ENCODE measurements at regions not wholly inside any gene's neighbourhood (a gene's known extent, or its start where the extent isn't known, plus 50 kb on each side); places are given as distances from the start of the nearest gene placed in this dataset.

DNA sequence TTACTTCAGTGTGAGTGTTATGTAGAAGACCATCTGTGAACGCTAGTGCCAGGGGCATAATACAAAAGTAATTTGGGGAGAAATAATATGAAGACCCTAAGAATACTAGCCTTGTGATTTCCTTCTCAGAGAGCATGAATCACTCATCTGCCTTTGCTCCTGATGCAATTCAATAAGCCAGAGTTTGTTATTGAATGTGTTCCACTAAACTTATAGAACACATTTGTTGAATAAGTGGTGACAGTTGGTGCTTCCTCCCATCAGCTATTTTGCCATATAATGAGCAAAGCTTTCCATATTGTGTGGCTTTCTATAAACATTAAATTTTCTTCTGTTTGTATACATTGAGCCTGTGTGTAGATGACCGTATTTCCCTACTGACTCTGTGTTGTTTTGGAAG is 136.4 kb upstream of the QRFPR start:
- no peak for TF ChIP-seq STAT1 (IDR thresholded peaks at IDR 0.05; ENCODE audit: unreplicated experiment)
- TF ChIP-seq NANOG (IDR thresholded peaks at IDR 0.05; ENCODE audit: borderline replicate concordance): no peak
- no peak for TF ChIP-seq CREB1 (CRISPR knock-in tag; IDR thresholded peaks at IDR 0.05; ENCODE audit: low read depth)
- TF ChIP-seq, protein P1, sequence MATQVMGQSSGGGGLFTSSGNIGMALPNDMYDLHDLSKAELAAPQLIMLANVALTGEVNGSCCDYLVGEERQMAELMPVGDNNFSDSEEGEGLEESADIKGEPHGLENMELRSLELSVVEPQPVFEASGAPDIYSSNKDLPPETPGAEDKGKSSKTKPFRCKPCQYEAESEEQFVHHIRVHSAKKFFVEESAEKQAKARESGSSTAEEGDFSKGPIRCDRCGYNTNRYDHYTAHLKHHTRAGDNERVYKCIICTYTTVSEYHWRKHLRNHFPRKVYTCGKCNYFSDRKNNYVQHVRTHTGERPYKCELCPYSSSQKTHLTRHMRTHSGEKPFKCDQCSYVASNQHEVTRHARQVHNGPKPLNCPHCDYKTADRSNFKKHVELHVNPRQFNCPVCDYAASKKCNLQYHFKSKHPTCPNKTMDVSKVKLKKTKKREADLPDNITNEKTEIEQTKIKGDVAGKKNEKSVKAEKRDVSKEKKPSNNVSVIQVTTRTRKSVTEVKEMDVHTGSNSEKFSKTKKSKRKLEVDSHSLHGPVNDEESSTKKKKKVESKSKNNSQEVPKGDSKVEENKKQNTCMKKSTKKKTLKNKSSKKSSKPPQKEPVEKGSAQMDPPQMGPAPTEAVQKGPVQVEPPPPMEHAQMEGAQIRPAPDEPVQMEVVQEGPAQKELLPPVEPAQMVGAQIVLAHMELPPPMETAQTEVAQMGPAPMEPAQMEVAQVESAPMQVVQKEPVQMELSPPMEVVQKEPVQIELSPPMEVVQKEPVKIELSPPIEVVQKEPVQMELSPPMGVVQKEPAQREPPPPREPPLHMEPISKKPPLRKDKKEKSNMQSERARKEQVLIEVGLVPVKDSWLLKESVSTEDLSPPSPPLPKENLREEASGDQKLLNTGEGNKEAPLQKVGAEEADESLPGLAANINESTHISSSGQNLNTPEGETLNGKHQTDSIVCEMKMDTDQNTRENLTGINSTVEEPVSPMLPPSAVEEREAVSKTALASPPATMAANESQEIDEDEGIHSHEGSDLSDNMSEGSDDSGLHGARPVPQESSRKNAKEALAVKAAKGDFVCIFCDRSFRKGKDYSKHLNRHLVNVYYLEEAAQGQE (IDR thresholded peaks at IDR 0.05; ENCODE audit: unreplicated experiment): no peak
- no peak for TF ChIP-seq EZH2 (IDR thresholded peaks at IDR 0.05; ENCODE audit: low read depth, unreplicated experiment)
- TF ChIP-seq, protein P2, sequence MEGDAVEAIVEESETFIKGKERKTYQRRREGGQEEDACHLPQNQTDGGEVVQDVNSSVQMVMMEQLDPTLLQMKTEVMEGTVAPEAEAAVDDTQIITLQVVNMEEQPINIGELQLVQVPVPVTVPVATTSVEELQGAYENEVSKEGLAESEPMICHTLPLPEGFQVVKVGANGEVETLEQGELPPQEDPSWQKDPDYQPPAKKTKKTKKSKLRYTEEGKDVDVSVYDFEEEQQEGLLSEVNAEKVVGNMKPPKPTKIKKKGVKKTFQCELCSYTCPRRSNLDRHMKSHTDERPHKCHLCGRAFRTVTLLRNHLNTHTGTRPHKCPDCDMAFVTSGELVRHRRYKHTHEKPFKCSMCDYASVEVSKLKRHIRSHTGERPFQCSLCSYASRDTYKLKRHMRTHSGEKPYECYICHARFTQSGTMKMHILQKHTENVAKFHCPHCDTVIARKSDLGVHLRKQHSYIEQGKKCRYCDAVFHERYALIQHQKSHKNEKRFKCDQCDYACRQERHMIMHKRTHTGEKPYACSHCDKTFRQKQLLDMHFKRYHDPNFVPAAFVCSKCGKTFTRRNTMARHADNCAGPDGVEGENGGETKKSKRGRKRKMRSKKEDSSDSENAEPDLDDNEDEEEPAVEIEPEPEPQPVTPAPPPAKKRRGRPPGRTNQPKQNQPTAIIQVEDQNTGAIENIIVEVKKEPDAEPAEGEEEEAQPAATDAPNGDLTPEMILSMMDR (conservative IDR thresholded peaks at IDR 0.05; ENCODE audit: low read depth in 2 of 2): no peak
- no peak for TF ChIP-seq JUNB (IDR thresholded peaks at IDR 0.05; ENCODE audit: unreplicated experiment)
- DNase-seq (ENCODE audit: low spot score) (no peak), ATAC-seq (no peak)
- Histone ChIP-seq H3K36me3 (ENCODE audit: insufficient read depth) (no peaks in the 10 kb centered on the region), H3K27me3 (ENCODE audit: insufficient read depth) (no peaks in the 10 kb centered on the region), H3K4me3 (no peak overlapping the region), H4K20me1 (replicated peaks; ENCODE audit: insufficient read depth) (no peaks in the 10 kb centered on the region), H3K27ac (ENCODE audit: low read depth) (no peak overlapping the region), H3K4me2 (no peak overlapping the region), H3K4me1 (ENCODE audit: insufficient read depth) (no peaks in the 10 kb centered on the region), H2AFZ (no peak overlapping the region), H3F3A (replicated peaks; ENCODE audit: low read depth) (no peaks in the 10 kb centered on the region), H3K9me2 (ENCODE audit: insufficient read depth) (peaks cover 4% of the 10 kb centered on the region; the same call in 1 of the 2 replicates), H3K79me2 (replicated peaks; ENCODE audit: insufficient read depth) (no peaks in the 10 kb centered on the region)
- Mint-ChIP-seq H3K27ac (no peak overlapping the region), H3K4me1 (no peaks in the 10 kb centered on the region), H3K9me3 (no peaks in the 10 kb centered on the region), H3K4me3 (no peak overlapping the region), H3K36me3 (ENCODE audit: low read depth) (no peaks in the 10 kb centered on the region), H3K27me3 (ENCODE audit: insufficient read depth, low read depth, poor library complexity) (no peaks in the 10 kb centered on the region)

DNA sequence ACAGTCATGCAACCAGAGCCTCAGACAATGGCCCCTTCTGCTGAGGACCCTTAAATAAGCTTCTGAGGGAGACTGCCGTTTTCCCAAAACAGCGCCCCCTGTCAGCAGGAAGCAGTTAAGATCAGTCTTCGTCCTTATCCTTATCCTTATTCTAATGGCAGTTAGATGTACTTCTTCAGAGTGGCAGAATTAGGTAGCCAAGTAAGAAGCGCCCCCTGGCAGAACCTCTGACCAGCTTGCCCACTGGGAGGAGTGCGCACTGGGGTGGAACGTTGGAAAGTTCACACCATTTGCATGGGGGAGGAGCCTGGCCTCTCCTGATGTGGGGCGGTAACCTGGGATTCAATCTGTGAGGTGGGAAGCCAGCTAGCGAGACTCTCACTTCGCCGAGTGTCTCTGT is 133.6 kb upstream of the QRFPR start:
- Histone ChIP-seq H2AFZ (0 out of 2 replicates have a peak overlapping the region, but pooled peaks have one; percentile 69), H3K4me3 (no peak overlapping the region), H3K79me2 (replicated peaks; ENCODE audit: insufficient read depth) (no peaks in the 10 kb centered on the region), H3K4me1 (ENCODE audit: insufficient read depth) (no peaks in the 10 kb centered on the region), H3K27me3 (ENCODE audit: insufficient read depth) (no peaks in the 10 kb centered on the region), H3K27ac (ENCODE audit: low read depth) (no peak overlapping the region), H3F3A (replicated peaks; ENCODE audit: low read depth) (no peaks in the 10 kb centered on the region), H3K4me2 (no peak overlapping the region), H3K36me3 (ENCODE audit: insufficient read depth) (no peaks in the 10 kb centered on the region), H3K9me2 (ENCODE audit: insufficient read depth) (peaks cover 4% of the 10 kb centered on the region; the same call in 1 of the 2 replicates), H4K20me1 (replicated peaks; ENCODE audit: insufficient read depth) (no peaks in the 10 kb centered on the region)
- Mint-ChIP-seq H3K27ac (no peak overlapping the region), H3K36me3 (ENCODE audit: low read depth) (no peaks in the 10 kb centered on the region; the same call in 2 of the 3 replicates), H3K4me1 (peaks cover 13% of the 10 kb centered on the region), H3K4me3 (no peak overlapping the region), H3K9me3 (no peaks in the 10 kb centered on the region), H3K27me3 (ENCODE audit: insufficient read depth, low read depth, poor library complexity) (no peaks in the 10 kb centered on the region)
- ATAC-seq (peak; percentile 93), DNase-seq (ENCODE audit: low spot score) (peak; percentile 75)
- TF ChIP-seq POLR2AphosphoS5 (IDR thresholded peaks at IDR 0.05; ENCODE audit: low read depth) (no peak), EZH2phosphoT487 (IDR thresholded peaks at IDR 0.05; ENCODE audit: unreplicated experiment) (no peak), ZNF114 (CRISPR knock-in tag; IDR thresholded peaks at IDR 0.05) (no peak), STAT1 (IDR thresholded peaks at IDR 0.05; ENCODE audit: unreplicated experiment) (no peak), JUNB (IDR thresholded peaks at IDR 0.05; ENCODE audit: unreplicated experiment) (no peak), EZH2 (IDR thresholded peaks at IDR 0.05; ENCODE audit: low read depth, unreplicated experiment) (no peak), NANOG (IDR thresholded peaks at IDR 0.05; ENCODE audit: borderline replicate concordance) (no peak)
- TF ChIP-seq, protein P2 (conservative IDR thresholded peaks at IDR 0.05; ENCODE audit: low read depth in 2 of 2): peak; percentile 78 to 90

Measured in GM23338 (cell line).